ENCODE measurements at regions not wholly inside any gene's neighbourhood (a gene's known extent, or its start where the extent isn't known, plus 50 kb on each side); places are given as distances from the start of the nearest gene placed in this dataset.

DNA sequence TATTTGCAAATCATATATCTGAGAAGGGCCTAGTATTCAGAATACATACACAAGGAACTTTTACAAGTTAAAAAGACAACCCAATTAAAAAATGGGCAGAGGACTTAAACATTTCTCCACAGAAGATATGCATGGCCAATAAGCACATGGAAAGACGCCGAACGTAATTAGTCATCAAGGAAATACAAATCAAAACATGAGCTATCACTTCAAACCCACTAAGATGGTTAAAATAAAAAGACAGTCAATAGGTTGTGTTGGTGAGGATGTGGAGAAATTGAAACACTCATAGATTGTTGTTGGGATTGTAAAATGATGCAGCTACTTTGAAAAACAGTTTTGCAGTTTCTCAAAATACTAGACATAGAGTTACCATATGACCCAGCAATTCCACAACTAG, 61.2 kb upstream of the NEO1 start:
- Histone ChIP-seq H3K9me3 (replicated peaks in 1 of 3) (no peaks in the 10 kb centered on the region), H3K36me3 (replicated peaks in 1 of 2) (no peaks in the 10 kb centered on the region), H3K4me1 (replicated peaks in 1 of 2) (no peaks in the 10 kb centered on the region), H3K4me3 (no peak overlapping the region), H3K27ac (no peak overlapping the region), H3K27me3 (no peaks in the 10 kb centered on the region)
- intact Hi-C loops (cut with DNase I) = no loop called here
- DNase-seq = no peak
- WGBS, 4 donors = 84 to 91% (median 91%) methylated on average over 3 of the region's 3 CpGs
- TF ChIP-seq, protein P1, sequence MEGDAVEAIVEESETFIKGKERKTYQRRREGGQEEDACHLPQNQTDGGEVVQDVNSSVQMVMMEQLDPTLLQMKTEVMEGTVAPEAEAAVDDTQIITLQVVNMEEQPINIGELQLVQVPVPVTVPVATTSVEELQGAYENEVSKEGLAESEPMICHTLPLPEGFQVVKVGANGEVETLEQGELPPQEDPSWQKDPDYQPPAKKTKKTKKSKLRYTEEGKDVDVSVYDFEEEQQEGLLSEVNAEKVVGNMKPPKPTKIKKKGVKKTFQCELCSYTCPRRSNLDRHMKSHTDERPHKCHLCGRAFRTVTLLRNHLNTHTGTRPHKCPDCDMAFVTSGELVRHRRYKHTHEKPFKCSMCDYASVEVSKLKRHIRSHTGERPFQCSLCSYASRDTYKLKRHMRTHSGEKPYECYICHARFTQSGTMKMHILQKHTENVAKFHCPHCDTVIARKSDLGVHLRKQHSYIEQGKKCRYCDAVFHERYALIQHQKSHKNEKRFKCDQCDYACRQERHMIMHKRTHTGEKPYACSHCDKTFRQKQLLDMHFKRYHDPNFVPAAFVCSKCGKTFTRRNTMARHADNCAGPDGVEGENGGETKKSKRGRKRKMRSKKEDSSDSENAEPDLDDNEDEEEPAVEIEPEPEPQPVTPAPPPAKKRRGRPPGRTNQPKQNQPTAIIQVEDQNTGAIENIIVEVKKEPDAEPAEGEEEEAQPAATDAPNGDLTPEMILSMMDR (IDR thresholded peaks at IDR 0.05) = no peak
- no peak for TF ChIP-seq POLR2A (IDR thresholded peaks at IDR 0.05)

DNA sequence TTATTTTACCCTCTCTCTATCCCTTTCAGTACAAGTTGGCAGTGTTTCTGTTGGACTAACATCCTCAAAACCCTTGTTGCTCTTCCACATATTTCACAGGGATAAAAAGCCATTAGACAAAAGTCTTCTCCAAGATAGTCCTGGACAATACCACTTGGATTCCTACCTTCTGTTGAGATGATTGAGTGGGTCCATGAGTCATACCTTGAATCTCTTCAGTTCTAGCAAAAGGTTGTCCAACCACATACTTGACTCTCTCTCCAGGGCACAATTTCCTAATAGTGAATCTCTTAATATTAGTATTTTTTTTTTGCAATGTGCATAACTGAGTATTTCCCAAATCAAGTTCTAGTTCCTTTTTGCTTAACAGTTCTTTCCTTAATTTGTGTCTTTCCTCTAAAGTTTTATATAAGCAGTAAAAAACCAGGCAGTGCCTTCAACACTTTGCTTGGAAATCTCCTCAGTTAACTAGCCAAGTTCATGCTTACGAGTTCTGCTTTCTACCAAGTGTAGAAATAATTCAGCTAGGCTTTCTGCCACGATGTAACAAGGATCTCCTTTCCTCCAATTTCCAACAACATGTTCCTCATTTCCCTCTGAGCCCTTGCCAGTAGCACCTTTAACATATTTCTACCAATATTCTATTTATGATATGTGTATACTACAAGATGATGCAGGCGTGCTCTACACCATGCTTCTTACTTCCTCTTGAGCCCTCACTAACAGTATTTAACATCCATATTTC, 68.3 kb upstream of the NEO1 start:
- intact Hi-C loops (cut with DNase I) = no loop called here
- no peak for DNase-seq
- Histone ChIP-seq H3K27me3 (no peaks in the 10 kb centered on the region), H3K4me1 (replicated peaks in 1 of 2) (no peaks in the 10 kb centered on the region), H3K36me3 (replicated peaks in 1 of 2) (no peaks in the 10 kb centered on the region), H3K9me3 (replicated peaks in 1 of 3) (no peaks in the 10 kb centered on the region), H3K27ac (no peak overlapping the region), H3K4me3 (no peak overlapping the region)
- TF ChIP-seq, protein P1 (IDR thresholded peaks at IDR 0.05) = no peak
- no peak for TF ChIP-seq POLR2A (IDR thresholded peaks at IDR 0.05)
- WGBS, 4 donors = 69 to 76% (median 72%) methylated on average over 3 of the region's 3 CpGs

DNA sequence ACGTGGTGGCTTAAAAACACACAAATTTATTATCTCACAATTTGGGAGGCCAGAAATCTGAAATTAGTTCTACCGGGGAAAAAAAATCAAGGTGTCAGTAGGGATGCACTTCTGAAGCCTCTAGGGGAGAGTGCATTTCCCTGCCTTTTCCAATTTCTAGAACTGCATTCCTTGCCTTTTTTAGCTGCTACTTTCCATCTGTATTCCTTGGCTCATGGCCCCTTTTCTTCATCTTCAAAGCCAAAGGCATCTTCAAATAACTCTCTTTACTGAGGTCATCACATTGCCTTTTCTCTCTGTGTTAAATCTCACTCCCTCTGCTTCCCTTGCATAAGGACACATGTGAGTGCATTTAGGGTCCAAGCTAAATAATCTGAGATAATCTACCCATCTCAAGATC, 69.5 kb upstream of the NEO1 start:
- DNase-seq = no peak
- TF ChIP-seq POLR2A (IDR thresholded peaks at IDR 0.05) = no peak
- TF ChIP-seq, protein P1 (IDR thresholded peaks at IDR 0.05) = no peak
- no peaks in the 10 kb centered on the region for H3K4me1 ChIP-seq (replicated peaks in 1 of 2)
- no peak overlapping the region for H3K4me3 ChIP-seq
- H3K27me3 ChIP-seq = no peaks in the 10 kb centered on the region
- H3K36me3 ChIP-seq (replicated peaks in 1 of 2) = no peaks in the 10 kb centered on the region
- H3K27ac ChIP-seq = no peak overlapping the region
- intact Hi-C loops (cut with DNase I) = no loop called here
- 42 to 62% (median 52%) methylated on average over 2 of the region's 2 CpGs for WGBS, 4 donors
- H3K9me3 ChIP-seq (replicated peaks in 1 of 3) = no peaks in the 10 kb centered on the region

DNA sequence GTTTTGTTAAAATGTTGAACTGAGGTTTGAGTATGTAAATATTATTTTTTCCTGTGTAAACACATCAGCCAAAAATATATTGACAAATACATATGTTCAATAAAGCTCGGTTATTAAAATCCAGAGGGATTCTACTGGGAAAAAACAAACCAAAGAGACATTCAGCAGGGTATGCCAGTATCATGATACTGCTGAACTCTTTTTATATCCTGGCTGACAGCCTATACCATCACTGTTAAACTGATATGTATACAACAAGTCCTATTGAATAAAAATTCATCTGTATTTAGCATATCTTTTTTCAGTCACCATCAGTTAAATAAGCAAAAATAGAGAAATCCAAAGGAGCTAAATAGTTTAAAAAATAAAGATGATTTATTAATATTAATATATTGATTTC, 71.6 kb upstream of the NEO1 start:
- Histone ChIP-seq H3K27ac (no peak overlapping the region), H3K9me3 (replicated peaks in 1 of 3) (no peaks in the 10 kb centered on the region), H3K36me3 (replicated peaks in 1 of 2) (no peaks in the 10 kb centered on the region), H3K4me1 (replicated peaks in 1 of 2) (no peaks in the 10 kb centered on the region), H3K27me3 (no peaks in the 10 kb centered on the region), H3K4me3 (no peak overlapping the region)
- no peak for TF ChIP-seq POLR2A (IDR thresholded peaks at IDR 0.05)
- TF ChIP-seq, protein P1 (IDR thresholded peaks at IDR 0.05) = no peak
- intact Hi-C loops (cut with DNase I) = no loop called here
- DNase-seq = no peak
- 66 to 85% (median 72%) methylated on average over 1 of the region's 1 CpG for WGBS, 4 donors
